ENCODE measurements at regions not wholly inside any gene's neighbourhood (a gene's known extent, or its start where the extent isn't known, plus 50 kb on each side); places are given as distances from the start of the nearest gene placed in this dataset.

- in situ Hi-C loops (cut with HindIII; ENCODE audit: low pct_unique_long_range_greater_than_20kb, low sequenced_read_pairs), result no loop called here
- peaks cover 2% of the 10 kb centered on the region; the same call in 1 of the 2 replicates for H3K27me3 ChIP-seq (ENCODE audit: control insufficient read depth, insufficient read depth, low read length)
- POLR2A ChIA-PET, result no interaction called here
- no peak overlapping the region for H3K4me3 ChIP-seq (ENCODE audit: low read depth in 2 of 2, low read length in 2 of 2)
- BruUV-seq (replicated peaks), result no TSS peak
- H3K4me1 ChIP-seq (ENCODE audit: control insufficient read depth, insufficient read depth, low read length), result no peaks in the 10 kb centered on the region; the same call in 1 of the 2 replicates
- no peak for TF ChIP-seq SIN3A (IDR thresholded peaks at IDR 0.05; ENCODE audit: borderline replicate concordance, insufficient read depth, low read depth, low read length)
- TF ChIP-seq TCF7L2 (IDR thresholded peaks at IDR 0.05; ENCODE audit: low read depth, low read length), result no peak
- TF ChIP-seq REST (IDR thresholded peaks at IDR 0.05; ENCODE audit: insufficient read depth in 1 of 2, low read depth in 2 of 2, low read length in 1 of 2), result no peak
- TF ChIP-seq POLR2AphosphoS5 (IDR thresholded peaks at IDR 0.05; ENCODE audit: low read depth, low read length), result no peak
- no peak for TF ChIP-seq CTCF (IDR thresholded peaks at IDR 0.05)
- ATAC-seq (no peak), DNase-seq (ENCODE audit: low read depth, low spot score) (no peak)
- CTCF ChIA-PET, result no interaction called here
- H3K9me3 ChIP-seq (ENCODE audit: control insufficient read depth, insufficient read depth, low read depth, low read length), result no peaks in the 10 kb centered on the region
- H3K36me3 ChIP-seq (ENCODE audit: control insufficient read depth, insufficient read depth, low read length), result no peaks in the 10 kb centered on the region
- intact Hi-C loops (cut with micrococcal nuclease; ENCODE audit: unreplicated experiment), result no loop called here
- no peak overlapping the region for H3K27ac ChIP-seq (ENCODE audit: low read length)
These were observed 84.3 kb upstream of the MPP7 start for GRCh38 chr10:28387140-28387539.

GRCh38 chr10:28391283-28391682, 88.4 kb upstream of the MPP7 start:
- in situ Hi-C loops (cut with HindIII; ENCODE audit: low pct_unique_long_range_greater_than_20kb, low sequenced_read_pairs) (no loop called here), intact Hi-C loops (cut with micrococcal nuclease; ENCODE audit: unreplicated experiment) (no loop called here)
- Histone ChIP-seq H3K27me3 (ENCODE audit: control insufficient read depth, insufficient read depth, low read length) (peaks cover 2% of the 10 kb centered on the region; the same call in 1 of the 2 replicates), H3K36me3 (ENCODE audit: control insufficient read depth, insufficient read depth, low read length) (no peaks in the 10 kb centered on the region), H3K27ac (ENCODE audit: low read length) (no peak overlapping the region), H3K4me1 (ENCODE audit: control insufficient read depth, insufficient read depth, low read length) (no peaks in the 10 kb centered on the region), H3K4me3 (ENCODE audit: low read depth in 2 of 2, low read length in 2 of 2) (no peak overlapping the region), H3K9me3 (ENCODE audit: control insufficient read depth, insufficient read depth, low read depth, low read length) (no peaks in the 10 kb centered on the region)
- BruUV-seq (replicated peaks), result no TSS peak
- no peak for TF ChIP-seq POLR2AphosphoS5 (IDR thresholded peaks at IDR 0.05; ENCODE audit: low read depth, low read length)
- no peak for TF ChIP-seq REST (IDR thresholded peaks at IDR 0.05; ENCODE audit: insufficient read depth in 1 of 2, low read depth in 2 of 2, low read length in 1 of 2)
- no peak for TF ChIP-seq TCF7L2 (IDR thresholded peaks at IDR 0.05; ENCODE audit: low read depth, low read length)
- no peak for TF ChIP-seq SIN3A (IDR thresholded peaks at IDR 0.05; ENCODE audit: borderline replicate concordance, insufficient read depth, low read depth, low read length)
- no peak for TF ChIP-seq CTCF (IDR thresholded peaks at IDR 0.05)
- ATAC-seq, result no peak
- ChIA-PET CTCF (no interaction called here), POLR2A (no interaction called here)
- no peak for DNase-seq (ENCODE audit: low read depth, low spot score)

All from Panc1 (cell line).